Fibroblast of peridontal ligament (primary cell): ENCODE measurements at regions not wholly inside any gene's neighbourhood (a gene's known extent, or its start where the extent isn't known, plus 50 kb on each side); places are given as distances from the start of the nearest gene placed in this dataset.
"Not testable (repeated sequence)": the region's sequence is repeated elsewhere in the genome, so short reads cannot be mapped to it uniquely, and the experiment has no call there.

Source experiments
- DNase-seq: peaks from one replicate; pipeline ENCODE4 v3.0.0-alpha.2; 2010; ENCODE audit errors: extremely low read depth

DNA sequence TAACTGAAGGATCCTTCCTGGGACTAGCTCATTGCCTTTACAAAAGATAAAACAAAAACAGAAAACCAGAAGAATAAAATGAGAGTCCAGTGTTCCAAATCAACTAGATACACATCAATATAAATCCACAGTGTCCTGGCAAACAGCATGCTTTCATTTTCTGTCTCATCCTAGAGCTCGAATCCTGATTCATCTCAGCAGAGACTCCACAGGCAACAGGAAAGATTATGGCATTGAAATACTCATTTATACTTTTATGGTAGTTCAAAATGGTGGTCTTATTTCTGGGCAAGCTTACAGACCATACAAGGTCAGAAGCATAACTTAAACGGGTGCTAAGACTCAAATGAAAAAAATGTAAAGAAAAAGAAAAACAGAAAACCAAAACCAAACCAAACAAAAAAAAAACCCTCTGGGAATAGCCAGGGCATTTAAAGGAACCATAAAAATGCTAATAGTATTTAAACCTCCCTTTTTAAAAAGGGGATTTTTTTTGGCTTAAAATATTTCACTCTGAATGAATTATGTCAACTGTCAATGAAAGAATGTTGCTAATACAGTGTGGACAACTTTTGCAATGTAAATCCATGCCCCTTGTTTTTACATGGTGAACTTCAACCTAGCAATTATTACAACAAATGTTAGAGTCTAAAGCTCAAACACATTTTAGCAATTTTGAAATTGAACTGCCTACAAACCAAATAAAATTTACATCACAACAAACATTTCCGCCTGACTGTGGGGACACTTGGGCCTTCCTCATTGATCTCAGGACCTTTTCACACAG is 57.9 kb downstream of the GPR101 start:
- no peak for DNase-seq

DNA sequence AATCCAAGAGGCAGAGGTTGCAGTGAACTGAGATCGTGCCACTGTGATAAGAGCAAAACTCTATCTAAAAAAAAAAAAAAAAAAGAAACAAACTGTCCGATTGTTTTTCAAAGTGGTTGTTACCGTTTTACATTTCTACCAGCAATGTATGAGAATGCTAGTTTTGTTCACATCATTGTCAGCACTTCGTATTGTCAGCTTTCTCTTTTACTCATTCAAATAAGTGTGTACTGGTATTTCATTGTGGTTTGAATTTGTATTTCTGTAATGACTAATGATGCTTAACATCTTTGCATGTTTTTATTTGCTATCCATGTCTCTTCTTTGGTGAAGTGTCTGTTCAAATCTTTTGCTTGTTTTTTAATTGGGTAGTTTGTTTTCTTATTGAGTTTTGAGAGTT is 65.8 kb downstream of the GPR101 start:
- DNase-seq = no peak

DNA sequence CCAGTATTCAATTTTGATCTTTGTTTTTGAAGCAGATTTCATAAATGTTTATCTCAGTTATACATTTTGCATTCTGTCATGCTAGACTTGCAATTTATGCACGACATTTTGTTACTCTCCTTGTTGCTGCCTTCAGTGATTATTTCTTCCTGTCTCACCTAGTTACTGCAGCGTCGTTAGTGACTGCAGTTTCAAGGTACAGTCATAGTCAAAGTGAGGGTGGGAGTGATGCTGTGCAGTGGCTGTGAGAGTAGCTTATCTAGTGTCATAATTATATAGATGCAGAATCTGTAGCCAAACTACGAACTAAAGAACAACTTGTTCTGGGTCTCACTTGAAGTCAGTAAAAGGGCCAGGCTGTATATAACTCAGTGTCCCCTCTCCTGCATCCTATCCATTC is 69.8 kb downstream of the GPR101 start:
- no peak for DNase-seq

DNA sequence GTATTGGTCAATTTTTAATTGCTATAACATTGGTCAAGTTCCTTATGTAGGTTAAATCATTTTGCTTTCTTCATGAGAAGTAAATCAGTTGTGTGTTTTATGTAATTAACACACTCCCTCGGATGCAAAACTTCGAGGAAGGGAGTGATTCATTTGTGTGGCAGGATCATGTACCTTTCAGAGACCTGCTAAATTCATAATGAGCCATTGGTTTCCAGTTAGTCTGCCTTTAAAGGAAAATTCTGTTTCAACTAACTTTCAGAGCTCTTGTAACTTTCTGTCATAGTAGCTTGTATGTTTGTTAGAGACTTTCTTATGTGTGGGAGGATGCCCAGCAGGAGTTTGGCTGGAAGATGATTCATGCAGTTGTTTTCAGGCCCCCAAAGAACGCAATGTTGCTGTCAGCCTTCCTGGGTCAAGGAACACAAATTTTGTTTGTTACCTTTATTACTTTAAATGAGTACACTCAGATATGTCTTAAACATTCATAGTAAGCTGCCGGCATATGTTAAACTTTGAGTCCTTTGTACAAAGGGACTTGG is 72.1 kb downstream of the GPR101 start:
- DNase-seq = no peak

DNA sequence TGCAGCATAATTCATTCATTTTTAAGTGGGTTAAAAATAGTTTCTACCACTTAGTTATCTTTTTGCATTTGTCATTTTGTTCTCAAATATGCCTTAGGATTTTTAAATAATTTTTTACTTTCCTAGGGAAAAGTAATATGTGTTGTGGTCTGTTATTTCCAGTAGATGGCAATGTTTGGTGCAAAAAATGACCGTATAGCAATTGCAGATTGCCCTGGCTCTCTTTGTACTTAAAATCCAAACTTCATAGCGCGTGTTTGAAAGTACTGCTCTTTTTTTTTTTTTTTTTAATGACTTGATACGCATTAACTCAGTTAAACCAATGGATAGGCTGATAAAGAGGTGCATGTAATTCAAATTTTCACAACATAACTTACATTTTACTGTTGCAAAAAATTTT is 74.4 kb upstream of the RBMX start:
- DNase-seq = peak; percentile 57

DNA sequence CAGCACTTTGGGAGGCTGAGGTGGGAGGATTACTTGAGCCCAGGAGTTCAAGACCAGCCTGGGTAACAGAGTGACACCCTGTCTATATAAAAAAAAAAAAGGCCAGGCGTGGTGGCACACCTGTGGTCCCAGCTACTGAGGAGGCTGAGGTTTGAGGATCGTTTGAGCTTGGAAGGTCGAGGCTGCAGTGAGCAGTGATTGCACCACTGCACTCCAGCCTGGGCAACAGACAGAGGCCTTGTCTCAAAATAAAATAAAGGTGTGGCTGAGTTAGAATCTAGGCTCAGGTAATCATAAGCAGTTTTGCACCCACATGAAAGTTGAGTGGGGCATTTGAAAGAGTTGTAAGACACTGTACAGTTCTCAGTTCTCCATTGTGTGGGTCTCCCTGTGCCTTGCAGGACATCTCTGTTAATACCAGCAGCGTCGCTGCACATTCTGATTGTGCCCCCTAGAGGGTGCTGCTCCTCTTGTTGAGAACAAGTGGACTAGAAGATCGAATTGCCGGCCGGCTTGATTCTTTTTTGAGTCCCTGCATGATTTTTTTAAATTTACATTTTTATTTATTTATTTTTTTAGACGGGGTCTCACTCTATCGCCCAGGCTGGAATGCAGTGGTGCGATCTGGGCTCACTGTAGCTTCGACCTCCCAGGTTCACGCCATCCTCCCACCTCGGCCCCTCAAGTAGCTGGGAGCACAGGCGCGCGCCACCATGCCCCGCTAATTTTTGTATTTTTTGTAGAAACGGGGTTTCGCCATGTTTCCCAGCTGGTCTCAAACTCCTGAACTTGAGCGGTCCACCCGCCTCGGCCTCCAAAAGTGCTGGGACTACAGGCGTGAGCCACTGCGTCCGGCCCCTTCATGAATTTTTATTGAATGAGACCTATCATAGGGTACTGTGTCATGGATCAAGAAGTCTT is 73.6 kb upstream of the RBMX start:
- DNase-seq = peak; percentile 72

DNA sequence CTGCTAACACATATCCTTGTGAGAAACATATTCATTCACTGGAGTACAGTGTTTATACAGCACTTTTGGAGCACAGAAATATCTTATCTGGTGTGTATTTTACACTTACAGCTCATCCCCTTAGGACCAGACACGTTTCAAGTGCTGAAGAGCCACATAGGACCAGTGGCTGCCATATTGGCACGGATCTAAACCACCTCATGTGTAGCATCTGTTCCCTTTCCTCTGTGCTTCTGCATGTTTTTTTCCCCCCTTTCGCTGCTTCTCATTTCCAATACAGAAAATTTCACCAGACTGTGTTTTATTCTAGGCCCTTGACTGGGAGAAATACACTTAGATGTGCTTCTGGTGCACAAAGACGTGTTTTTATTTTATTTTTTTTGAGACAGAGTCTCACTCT is 69.7 kb upstream of the RBMX start:
- DNase-seq = no peak

DNA sequence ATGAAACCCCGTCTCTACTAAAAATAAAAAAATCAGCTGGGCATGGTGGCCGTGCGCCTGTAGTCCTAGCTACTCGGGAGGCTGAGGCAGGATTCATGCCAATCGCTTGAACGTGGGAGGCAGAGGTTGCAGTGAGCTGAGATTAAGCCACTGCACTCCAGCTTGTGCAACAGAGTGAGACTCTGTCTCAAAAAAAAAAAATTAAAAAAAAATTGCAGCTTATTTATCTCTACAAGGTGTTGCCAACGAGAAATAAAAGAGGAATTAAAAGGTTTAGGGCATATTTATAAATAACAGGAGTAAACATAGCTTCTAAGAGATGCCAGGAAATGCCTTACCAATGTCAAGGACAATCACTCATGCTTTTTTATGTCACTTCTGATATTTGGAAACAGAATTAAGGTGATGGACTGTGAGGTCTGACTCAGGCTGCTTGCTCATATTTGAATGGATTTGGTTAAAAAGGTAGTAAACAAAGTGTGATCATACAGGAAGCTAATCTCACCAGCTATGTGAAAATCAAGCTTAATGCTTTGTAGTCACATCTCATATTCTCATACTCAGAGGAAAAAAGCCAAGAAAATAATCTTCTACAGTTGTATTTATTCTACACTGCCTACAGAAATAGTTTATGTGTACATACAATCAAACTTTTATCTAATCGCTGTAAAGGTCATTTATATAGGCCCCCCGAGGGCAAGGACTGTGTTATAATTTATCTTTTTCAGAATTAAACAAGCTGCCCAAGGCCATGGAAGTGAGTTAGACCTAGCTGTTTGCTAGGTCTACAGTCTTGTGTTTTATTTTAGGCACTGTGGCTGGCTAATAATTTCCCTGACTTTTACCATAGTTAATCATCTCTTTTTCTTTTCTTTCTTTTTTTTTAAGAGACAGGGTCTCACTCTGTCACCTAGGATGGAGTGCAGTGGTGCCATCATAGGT is 61.1 kb upstream of the RBMX start:
- DNase-seq = no peak

DNA sequence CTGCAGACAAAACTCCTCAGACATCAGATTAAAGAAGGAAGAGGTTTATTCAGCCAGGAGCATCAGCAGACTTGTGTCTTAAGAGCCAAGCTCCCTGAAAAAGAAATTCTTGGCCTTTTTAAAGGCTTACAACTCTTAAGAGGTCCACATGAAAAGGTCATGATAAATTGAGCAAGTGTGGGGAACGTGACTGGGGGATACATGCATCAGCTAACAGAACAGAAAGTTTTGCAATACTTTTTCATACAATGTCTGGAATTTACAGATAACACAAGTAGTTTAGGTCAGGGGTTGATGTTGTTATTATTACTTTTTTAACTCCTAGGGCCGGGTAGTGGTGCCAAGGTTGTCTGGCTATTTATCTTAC is 55.6 kb upstream of the RBMX start:
- DNase-seq = no peak

DNA sequence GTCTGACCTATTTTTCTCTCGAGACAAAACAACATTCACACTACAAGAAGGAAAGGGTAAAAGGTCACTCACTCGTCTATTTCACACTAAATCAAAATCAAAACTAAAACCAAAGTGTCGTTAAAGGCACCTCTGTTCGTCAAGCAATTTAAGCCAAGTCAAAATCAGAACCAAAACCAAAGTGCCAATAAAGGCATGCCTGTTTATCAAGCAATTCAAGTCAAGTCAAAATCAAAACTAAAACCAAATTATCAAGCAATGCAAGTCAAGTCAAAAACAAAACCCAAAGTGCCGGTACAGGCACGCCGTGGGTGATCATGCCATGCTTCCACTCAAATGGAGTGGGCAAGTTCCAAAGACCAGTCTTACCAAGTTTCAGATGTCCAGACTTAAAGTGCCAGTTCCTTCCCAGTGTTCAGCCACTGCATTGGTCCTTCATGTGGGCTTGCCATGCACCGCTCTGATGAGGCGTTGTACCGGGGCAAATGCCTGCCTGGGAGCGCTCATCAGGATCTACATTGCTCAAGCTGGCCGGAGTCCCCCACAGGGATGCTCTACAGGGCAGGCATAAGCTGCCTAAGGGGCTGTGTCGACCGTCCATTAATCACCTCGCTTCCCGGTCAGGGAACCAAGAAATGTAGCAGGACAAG is 55.1 kb upstream of the RBMX start:
- not testable (repeated sequence) for DNase-seq

DNA sequence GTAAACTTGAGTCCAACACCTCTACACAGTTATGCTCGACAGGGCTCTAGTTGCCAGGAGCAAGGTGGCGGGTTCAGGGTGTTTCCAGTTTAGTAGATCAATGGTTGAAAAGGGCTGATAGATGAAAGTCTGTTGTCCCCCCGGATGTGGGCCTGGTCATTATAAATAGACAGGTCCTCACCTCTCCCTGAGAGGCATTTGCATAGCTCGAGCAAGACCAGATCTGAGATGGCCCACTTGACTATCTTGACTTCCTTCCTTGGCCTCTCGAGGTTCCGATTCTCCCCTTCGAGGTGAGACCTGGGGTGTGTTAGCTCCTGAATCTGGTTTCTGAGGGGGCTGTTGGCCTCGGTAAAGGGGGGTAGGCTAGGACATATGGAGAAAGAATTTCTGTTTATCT is 54.1 kb upstream of the RBMX start:
- DNase-seq = not testable (repeated sequence)

DNA sequence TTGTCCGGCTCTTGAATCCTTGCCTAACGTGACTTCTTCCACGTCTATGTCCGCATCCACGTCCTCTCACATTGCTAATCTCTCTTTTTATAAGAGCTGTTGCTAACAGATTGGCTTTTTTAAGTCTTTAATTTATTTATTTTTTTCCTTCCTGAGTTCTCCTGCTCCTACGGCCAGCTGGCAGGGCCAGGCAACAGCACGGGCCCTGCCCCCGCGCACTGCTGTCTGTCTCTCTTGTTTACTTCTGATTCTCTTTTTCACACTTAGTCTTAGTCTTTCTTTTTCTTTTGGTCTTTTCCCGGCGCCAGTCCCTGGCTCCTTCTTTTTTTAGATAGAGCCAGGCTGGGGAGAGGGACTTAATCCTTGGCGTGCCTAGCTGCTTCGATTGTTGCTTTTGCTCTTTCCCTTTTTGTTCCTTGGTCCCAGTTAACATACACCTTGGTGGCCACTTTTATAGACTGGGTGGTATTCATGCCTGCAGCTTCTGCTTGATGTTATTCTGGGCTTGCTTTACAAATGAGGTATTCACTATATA is 53.2 kb upstream of the RBMX start:
- no peak for DNase-seq

DNA sequence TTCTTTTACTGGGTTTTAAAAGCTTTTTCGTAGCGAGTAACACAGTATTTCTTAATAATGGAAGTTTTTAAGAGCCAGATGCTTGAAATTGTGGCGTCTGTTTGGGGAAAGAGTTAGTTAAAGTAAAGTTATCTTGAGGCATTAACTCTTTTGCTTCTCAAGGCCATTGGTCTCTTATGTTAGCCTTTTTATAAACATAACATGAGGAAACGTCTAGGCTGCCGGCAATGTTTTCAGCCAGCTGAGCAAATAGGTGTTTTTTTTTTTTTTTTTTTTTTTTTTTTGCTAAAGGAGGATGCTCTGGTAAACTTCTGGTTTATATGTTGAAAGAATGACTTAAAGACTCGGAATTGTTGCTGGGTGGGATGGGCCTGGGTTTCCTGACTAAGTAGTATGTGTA is 51.1 kb upstream of the RBMX start:
- DNase-seq = no peak
